HG03558 (cell line): ENCODE measurements at regions not wholly inside any gene's neighbourhood (a gene's known extent, or its start where the extent isn't known, plus 50 kb on each side); places are given as distances from the start of the nearest gene placed in this dataset.
"Not testable (repeated sequence)": the region's sequence is repeated elsewhere in the genome, so short reads cannot be mapped to it uniquely, and the experiment has no call there.

Experiments used
- ATAC-seq: cut with Tn5 transposase; IDR thresholded peaks from one replicate; pipeline ENCODE4 v1.9.1; 2021; ENCODE audit warnings: moderate number of reproducible peaks; ENCODE audit not compliant: unreplicated experiment; ENCODE audit errors: extremely low read depth

- ATAC-seq: no peak
These were observed 1694.7 kb upstream of the LRRTM3 start for GRCh38 chr10:65231148-65231547.

- no peak for ATAC-seq
These were observed 1691.6 kb upstream of the LRRTM3 start for GRCh38 chr10:65234261-65234660.

- no peak for ATAC-seq
These were observed 1690.6 kb upstream of the LRRTM3 start for GRCh38 chr10:65235266-65235665.

GRCh38 chr10:65235846-65236245, 1690.0 kb upstream of the LRRTM3 start:
- ATAC-seq: no peak

- no peak for ATAC-seq
These were observed 1660.3 kb upstream of the LRRTM3 start for GRCh38 chr10:65265451-65265954.

GRCh38 chr10:65269551-65269950, 1656.3 kb upstream of the LRRTM3 start:
- ATAC-seq: not testable (repeated sequence)

- no peak for ATAC-seq
These were observed 1654.9 kb upstream of the LRRTM3 start for GRCh38 chr10:65270969-65271368.

GRCh38 chr10:65273115-65273514, 1652.7 kb upstream of the LRRTM3 start:
- ATAC-seq: no peak

- ATAC-seq: no peak
These were observed 1650.5 kb upstream of the LRRTM3 start for GRCh38 chr10:65275296-65275695.

- ATAC-seq: no peak
These were observed 1641.3 kb upstream of the LRRTM3 start for GRCh38 chr10:65284495-65285041.

GRCh38 chr10:65285726-65286125, 1640.1 kb upstream of the LRRTM3 start:
- not testable (repeated sequence) for ATAC-seq

- no peak for ATAC-seq
These were observed 1634.5 kb upstream of the LRRTM3 start for GRCh38 chr10:65291286-65291685.

- no peak for ATAC-seq
These were observed 1633.3 kb upstream of the LRRTM3 start for GRCh38 chr10:65292551-65292950.

GRCh38 chr10:65294329-65294728, 1631.5 kb upstream of the LRRTM3 start:
- ATAC-seq: no peak

GRCh38 chr10:65301181-65301580, 1624.7 kb upstream of the LRRTM3 start:
- no peak for ATAC-seq

- no peak for ATAC-seq
These were observed 1619.6 kb upstream of the LRRTM3 start for GRCh38 chr10:65306201-65306600.

- ATAC-seq: no peak
These were observed 1613.0 kb upstream of the LRRTM3 start for GRCh38 chr10:65312876-65313275.

GRCh38 chr10:65313406-65313805, 1612.4 kb upstream of the LRRTM3 start:
- no peak for ATAC-seq

- ATAC-seq: no peak
These were observed 1611.6 kb upstream of the LRRTM3 start for GRCh38 chr10:65314253-65314652.

- ATAC-seq: no peak
These were observed 1606.3 kb upstream of the LRRTM3 start for GRCh38 chr10:65319493-65319892.

- ATAC-seq: no peak
These were observed 1605.4 kb upstream of the LRRTM3 start for GRCh38 chr10:65320236-65321026.

GRCh38 chr10:65323802-65324201, 1602.0 kb upstream of the LRRTM3 start:
- ATAC-seq: no peak
